Keratinocyte (primary cell): ENCODE measurements at regions not wholly inside any gene's neighbourhood (a gene's known extent, or its start where the extent isn't known, plus 50 kb on each side); places are given as distances from the start of the nearest gene placed in this dataset.

Experiments
- DNase-seq: peaks from one replicate; pipeline ENCODE4 v3.0.0-alpha.2; 2011; ENCODE audit warnings: low read depth, missing footprints, low spot score
- FAIRE-seq: peaks from 2 replicates; lab custom pipeline; 2011; peaks lifted over from hg19 to GRCh38; lab: Jason Lieb, UNC
- H2AFZ ChIP-seq: 2 replicates; pipeline ENCODE4 v1.6.0; 2012; ENCODE audit warnings: low read length, control low read depth, inconsistent platforms; ENCODE audit not compliant: control insufficient read depth
- H3K27ac ChIP-seq: 2 replicates; pipeline ENCODE4 v1.5.1; 2011; ENCODE audit warnings: low read length; ENCODE audit not compliant: control insufficient read depth, insufficient read depth
- H3K27me3 ChIP-seq: 3 replicates; pipeline ENCODE4 v1.6.0; 2011; ENCODE audit warnings: low read length; ENCODE audit not compliant: control insufficient read depth, insufficient read depth; ENCODE audit errors: extremely low read depth
- H3K36me3 ChIP-seq, 2 experiments: 2 replicates in 1 of 2; 3 replicates in 1 of 2; pipeline ENCODE4 v1.5.1; 2011; ENCODE audit warnings: low read length in 2 of 2, mild to moderate bottlenecking in 1 of 2; ENCODE audit not compliant: control insufficient read depth in 2 of 2, insufficient read depth in 2 of 2; ENCODE audit errors: extremely low read depth in 1 of 2
- H3K4me1 ChIP-seq: 3 replicates; pipeline ENCODE4 v1.5.1; 2011; ENCODE audit warnings: low read length; ENCODE audit not compliant: control insufficient read depth, insufficient read depth; ENCODE audit errors: extremely low read depth
- H3K4me2 ChIP-seq: 3 replicates; pipeline ENCODE4 v1.6.0; 2011; ENCODE audit warnings: low read depth, low read length; ENCODE audit not compliant: control insufficient read depth, insufficient read depth; ENCODE audit errors: extremely low read depth
- H3K4me3 ChIP-seq, 3 experiments: fragments of 200-600 bp in 1 of 3; sonication (generic) in 1 of 3; 2 replicates in 2 of 3; 3 replicates in 1 of 3; pipeline ENCODE4 v1.5.1; 2011 to 2016; ENCODE audit warnings: low read length in 3 of 3, mild to moderate bottlenecking in 3 of 3, control low read depth in 2 of 3, inconsistent platforms in 1 of 3, low read depth in 1 of 3, mixed read lengths in 1 of 3, mixed run types in 1 of 3, moderate library complexity in 1 of 3; ENCODE audit not compliant: control insufficient read depth in 2 of 3, insufficient read depth in 2 of 3; ENCODE audit errors: extremely low read depth in 1 of 3
- H3K79me2 ChIP-seq: 2 replicates; pipeline ENCODE4 v1.6.0; 2012; ENCODE audit warnings: low read length; ENCODE audit not compliant: control insufficient read depth, insufficient read depth
- H3K9ac ChIP-seq: 3 replicates; pipeline ENCODE4 v1.6.0; 2011; ENCODE audit warnings: low read length; ENCODE audit not compliant: control insufficient read depth, insufficient read depth; ENCODE audit errors: extremely low read depth
- H3K9me1 ChIP-seq: 3 replicates; pipeline ENCODE4 v1.6.0; 2011; ENCODE audit warnings: low read length; ENCODE audit not compliant: control insufficient read depth, insufficient read depth; ENCODE audit errors: extremely low read depth
- H3K9me3 ChIP-seq: 2 replicates; pipeline ENCODE4 v1.5.1; 2012; ENCODE audit warnings: low read depth, low read length; ENCODE audit not compliant: control insufficient read depth
- H4K20me1 ChIP-seq: 3 replicates; pipeline ENCODE4 v1.6.0; 2011; ENCODE audit warnings: low read length; ENCODE audit not compliant: control insufficient read depth, insufficient read depth; ENCODE audit errors: extremely low read depth
- CTCF ChIP-seq, 3 experiments: IDR thresholded peaks in 1 of 3; conservative IDR thresholded peaks in 1 of 3; optimal IDR thresholded peaks in 1 of 3; 2 replicates in 2 of 3; 3 replicates in 1 of 3; pipeline versions ENCODE3 to v1.5.1; 2011; ENCODE audit warnings: low read length in 3 of 3, mild to moderate bottlenecking in 3 of 3, moderate library complexity in 2 of 3, control low read depth in 1 of 3, inconsistent platforms in 1 of 3; ENCODE audit not compliant: insufficient read depth in 2 of 3; ENCODE audit errors: extremely low read depth in 1 of 3
- EZH2 ChIP-seq: IDR thresholded peaks from one replicate; pipeline ENCODE4 v1.6.1; 2012; ENCODE audit warnings: inconsistent platforms, mild to moderate bottlenecking, low read length, moderate library complexity
- dilution Hi-C: fragments of 300-500 bp; cut with MboI; formaldehyde crosslinking; loops from one replicate; pipeline ENCODE4 v1.7.0; 2020; ENCODE audit warnings: low sequenced_read_pairs; ENCODE audit not compliant: extremely low pct_ligation_motif_present

- H3K36me3 ChIP-seq, result no peaks in the 10 kb centered on the region
- dilution Hi-C loops, result no loop called here
- H3K4me3 ChIP-seq, result no peak overlapping the region
- no peak overlapping the region for H3K9ac ChIP-seq
- H3K27ac ChIP-seq, result no peak overlapping the region
- H3K27me3 ChIP-seq, result no peaks in the 10 kb centered on the region
- TF ChIP-seq EZH2 (no peak), CTCF (optimal IDR thresholded peaks at IDR 0.05 in 1 of 3, IDR thresholded peaks at IDR 0.05 in 1 of 3, conservative IDR thresholded peaks at IDR 0.05 in 1 of 3; ENCODE audit: extremely low read depth in 1 of 3, insufficient read depth in 2 of 3, low read length in 3 of 3) (no peak)
- no peaks in the 10 kb centered on the region for H4K20me1 ChIP-seq
- no peaks in the 10 kb centered on the region for H3K79me2 ChIP-seq
- DNase-seq (no peak), FAIRE-seq (no peak)
- H3K9me1 ChIP-seq, result no peaks in the 10 kb centered on the region
- H3K4me1 ChIP-seq, result no peaks in the 10 kb centered on the region
- no peaks in the 10 kb centered on the region for H3K9me3 ChIP-seq
- H2AFZ ChIP-seq, result no peak overlapping the region
- H3K4me2 ChIP-seq, result no peak overlapping the region
Measured at GRCh38 chr7:32809347-32809746, 82.2 kb downstream of the KBTBD2 start.

- H2AFZ ChIP-seq, result no peak overlapping the region
- H3K27me3 ChIP-seq, result no peaks in the 10 kb centered on the region
- H4K20me1 ChIP-seq, result no peaks in the 10 kb centered on the region
- H3K9me3 ChIP-seq, result no peaks in the 10 kb centered on the region
- dilution Hi-C loops, result no loop called here
- FAIRE-seq (no peak), DNase-seq (no peak)
- H3K4me1 ChIP-seq, result no peaks in the 10 kb centered on the region
- no peaks in the 10 kb centered on the region for H3K9me1 ChIP-seq
- no peak overlapping the region for H3K4me3 ChIP-seq
- H3K4me2 ChIP-seq, result no peak overlapping the region
- TF ChIP-seq EZH2 (no peak), CTCF (optimal IDR thresholded peaks at IDR 0.05 in 1 of 3, IDR thresholded peaks at IDR 0.05 in 1 of 3, conservative IDR thresholded peaks at IDR 0.05 in 1 of 3; ENCODE audit: extremely low read depth in 1 of 3, insufficient read depth in 2 of 3, low read length in 3 of 3) (no peak)
- H3K27ac ChIP-seq, result no peak overlapping the region
- H3K36me3 ChIP-seq, result no peaks in the 10 kb centered on the region
- no peak overlapping the region for H3K9ac ChIP-seq
- H3K79me2 ChIP-seq, result no peaks in the 10 kb centered on the region
Measured at GRCh38 chr7:32803406-32804141, 88.0 kb downstream of the KBTBD2 start.
